MM.1S (cell line): ENCODE measurements at regions not wholly inside any gene's neighbourhood (a gene's known extent, or its start where the extent isn't known, plus 50 kb on each side); places are given as distances from the start of the nearest gene placed in this dataset.

ENCODE experiments used
- EZH2 ChIP-seq: fragments of 300-600 bp; sonication (generic); optimal IDR thresholded peaks from 2 replicates; pipeline ENCODE3; 2017; ENCODE audit warnings: low read depth, mild to moderate bottlenecking, antibody characterized with exemption, low read length, mixed read lengths
- EZH2phosphoT487 ChIP-seq: fragments of 300-600 bp; sonication (generic); IDR thresholded peaks from 2 replicates; pipeline ENCODE4 v1.6.1; 2018; ENCODE audit warnings: antibody characterized with exemption, low read length
- TF ChIP-seq, protein P1 (sequence below): fragments of 300-600 bp; sonication (generic); IDR thresholded peaks from 2 replicates; pipeline ENCODE4 v1.5.1; 2016; ENCODE audit warnings: antibody characterized with exemption, low read length, mixed read lengths

DNA sequence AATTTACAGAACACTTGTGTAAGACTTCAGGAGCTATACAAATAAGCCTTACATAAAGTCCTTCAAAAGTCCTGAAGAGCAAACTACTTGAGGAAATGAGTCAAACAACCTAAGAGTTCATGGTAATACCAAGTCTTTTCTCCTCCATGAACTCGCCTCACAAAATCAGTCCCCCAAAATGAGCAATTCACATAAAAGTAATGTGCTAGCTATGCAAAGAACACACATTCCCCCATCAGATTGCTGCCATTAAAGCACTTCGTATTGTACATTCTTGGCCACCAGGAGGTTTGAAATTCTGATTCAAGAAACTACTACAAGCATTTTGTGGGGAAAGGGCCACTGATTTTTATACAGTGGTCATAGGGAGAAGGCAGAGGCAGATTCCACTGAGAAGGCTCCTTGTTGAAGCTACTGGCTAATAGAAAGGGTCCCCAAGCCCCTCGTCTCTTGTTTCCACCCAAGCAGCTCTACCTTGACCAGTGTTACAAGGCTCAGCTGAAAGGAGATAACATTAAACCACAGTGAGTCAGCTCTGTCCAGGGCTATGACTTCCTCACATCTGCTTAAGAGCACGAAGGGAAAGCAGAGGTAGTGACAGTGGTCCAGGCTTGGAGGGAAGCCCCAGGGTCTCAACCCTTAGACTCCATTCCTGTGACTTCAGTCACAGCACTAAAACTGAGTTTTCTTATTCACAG lies 115.2 kb upstream of the CDK1 start:
- TF ChIP-seq, protein P1, sequence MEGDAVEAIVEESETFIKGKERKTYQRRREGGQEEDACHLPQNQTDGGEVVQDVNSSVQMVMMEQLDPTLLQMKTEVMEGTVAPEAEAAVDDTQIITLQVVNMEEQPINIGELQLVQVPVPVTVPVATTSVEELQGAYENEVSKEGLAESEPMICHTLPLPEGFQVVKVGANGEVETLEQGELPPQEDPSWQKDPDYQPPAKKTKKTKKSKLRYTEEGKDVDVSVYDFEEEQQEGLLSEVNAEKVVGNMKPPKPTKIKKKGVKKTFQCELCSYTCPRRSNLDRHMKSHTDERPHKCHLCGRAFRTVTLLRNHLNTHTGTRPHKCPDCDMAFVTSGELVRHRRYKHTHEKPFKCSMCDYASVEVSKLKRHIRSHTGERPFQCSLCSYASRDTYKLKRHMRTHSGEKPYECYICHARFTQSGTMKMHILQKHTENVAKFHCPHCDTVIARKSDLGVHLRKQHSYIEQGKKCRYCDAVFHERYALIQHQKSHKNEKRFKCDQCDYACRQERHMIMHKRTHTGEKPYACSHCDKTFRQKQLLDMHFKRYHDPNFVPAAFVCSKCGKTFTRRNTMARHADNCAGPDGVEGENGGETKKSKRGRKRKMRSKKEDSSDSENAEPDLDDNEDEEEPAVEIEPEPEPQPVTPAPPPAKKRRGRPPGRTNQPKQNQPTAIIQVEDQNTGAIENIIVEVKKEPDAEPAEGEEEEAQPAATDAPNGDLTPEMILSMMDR = no peak
- TF ChIP-seq EZH2 = no peak
- no peak for TF ChIP-seq EZH2phosphoT487
